Upper lobe of left lung (tissue), 6 donors: ENCODE measurements at regions not wholly inside any gene's neighbourhood (a gene's known extent, or its start where the extent isn't known, plus 50 kb on each side); places are given as distances from the start of the nearest gene placed in this dataset.

Experiments
- ATAC-seq, 2 donors: fragments of 200-7000 bp; cut with Tn5 transposase; one replicate each; pipeline ENCODE4 v1.9.1; 2022; ENCODE audit warnings: mild to moderate bottlenecking in 2 of 2, moderate library complexity in 2 of 2; ENCODE audit not compliant: low FRiP score in 2 of 2
- DNase-seq, 2 donors: peaks; one replicate each; pipeline ENCODE4 v3.0.0-alpha.2; 2019 to 2020
- H3K27ac ChIP-seq, 4 donors: fragments of 200-600 bp; sonication (generic); one replicate each; pipeline ENCODE4 v1.5.1; 2016 to 2019
- H3K27me3 ChIP-seq, 4 donors: fragments of 200-600 bp; sonication (generic); one replicate each; pipeline ENCODE4 v1.5.1; 2017 to 2019
- H3K36me3 ChIP-seq, 4 donors: fragments of 200-600 bp; sonication (generic); one replicate each; pipeline ENCODE4 v1.5.1; 2016 to 2019
- H3K4me1 ChIP-seq, 4 donors: fragments of 200-600 bp; sonication (generic); one replicate each; pipeline ENCODE4 v1.5.1; 2018 to 2019
- H3K4me3 ChIP-seq, 4 donors: fragments of 200-600 bp; sonication (generic); one replicate each; pipeline ENCODE4 v1.5.1; 2017 to 2019; ENCODE audit warnings: mild to moderate bottlenecking in 2 of 4, moderate library complexity in 1 of 4
- H3K9me3 ChIP-seq, 4 donors: fragments of 200-600 bp; sonication (generic); one replicate each; pipeline ENCODE4 v1.5.1; 2018 to 2019
- CTCF ChIP-seq, 6 experiments: fragments of 450-650 bp in 4 of 6; fragments of 200-600 bp in 2 of 6; sonication (generic) in 2 of 6; IDR thresholded peaks; one replicate each; pipeline ENCODE4 v1.5.1; 2016 to 2019; ENCODE audit warnings: antibody characterized with exemption in 6 of 6
- EP300 ChIP-seq, 4 donors: sonication (generic); formaldehyde crosslinking; IDR thresholded peaks; one replicate each; pipeline ENCODE4 v1.5.1; 2017; ENCODE audit warnings: antibody characterized with exemption in 4 of 4, control low read depth in 2 of 4
- POLR2A ChIP-seq, 4 donors: fragments of 450-650 bp; IDR thresholded peaks; one replicate each; pipeline ENCODE4 v1.5.1; 2016 to 2017; ENCODE audit warnings: antibody characterized with exemption in 4 of 4, mild to moderate bottlenecking in 2 of 4
- POLR2AphosphoS5 ChIP-seq, 2 donors: sonication (generic); formaldehyde crosslinking; IDR thresholded peaks; one replicate each; pipeline ENCODE4 v1.5.1; 2017; ENCODE audit warnings: antibody characterized with exemption in 2 of 2
- WGBS, 2 donors: methylation state at CpG; one replicate each; pipeline ENCODE4 v1.1.5; 2017 to 2018; 5-methylcytosine and 5-hydroxymethylcytosine counted together
- donor health status: DM: no; HTN: no; CAD: no; lungs with moderate emphysema.
- donor health status: DM: no; HTN: yes; CAD: no; lungs with severe emphysema.

- no peaks in the 10 kb centered on the region for H3K27me3 ChIP-seq
- TF ChIP-seq POLR2A (IDR thresholded peaks at IDR 0.05) (no peak), EP300 (IDR thresholded peaks at IDR 0.05) (no peak), CTCF (IDR thresholded peaks at IDR 0.05) (no peak), POLR2AphosphoS5 (IDR thresholded peaks at IDR 0.05) (no peak)
- WGBS, 2 donors, result 66 to 69% methylated on average over 1 of the region's 1 CpG
- no peaks in the 10 kb centered on the region for H3K4me1 ChIP-seq
- DNase-seq (no peak), ATAC-seq (no peak)
- no peak overlapping the region for H3K4me3 ChIP-seq
- H3K36me3 ChIP-seq, result no peaks in the 10 kb centered on the region
- no peak overlapping the region for H3K27ac ChIP-seq
- H3K9me3 ChIP-seq, result no peaks in the 10 kb centered on the region
These were observed 330.3 kb upstream of the PITX2 start for GRCh38 chr4:110953191-110953590.

GRCh38 chr4:110953898-110954297 is 331.0 kb upstream of the PITX2 start:
- H3K4me1 ChIP-seq, result no peaks in the 10 kb centered on the region

GRCh38 chr4:110955748-110956147 is 332.9 kb upstream of the PITX2 start:
- no peak for DNase-seq
- Histone ChIP-seq H3K27me3 (no peaks in the 10 kb centered on the region), H3K27ac (no peak overlapping the region), H3K4me3 (no peak overlapping the region), H3K9me3 (no peaks in the 10 kb centered on the region), H3K36me3 (no peaks in the 10 kb centered on the region), H3K4me1 (no peaks in the 10 kb centered on the region)
- TF ChIP-seq EP300 (IDR thresholded peaks at IDR 0.05), result no peak
- TF ChIP-seq CTCF (IDR thresholded peaks at IDR 0.05), result no peak
- TF ChIP-seq POLR2AphosphoS5 (IDR thresholded peaks at IDR 0.05), result no peak
- no peak for TF ChIP-seq POLR2A (IDR thresholded peaks at IDR 0.05)
- WGBS, 2 donors, result 91 to 98% methylated on average over 1 of the region's 1 CpG
- no peak for ATAC-seq

More at GRCh38 chr4:110953898-110954297, 331.0 kb upstream of the PITX2 start:
- H3K4me3 ChIP-seq, result no peak overlapping the region
- H3K9me3 ChIP-seq, result no peaks in the 10 kb centered on the region
- no peak overlapping the region for H3K27ac ChIP-seq
- DNase-seq (no peak), ATAC-seq (no peak)
- H3K27me3 ChIP-seq, result no peaks in the 10 kb centered on the region
- no peaks in the 10 kb centered on the region for H3K36me3 ChIP-seq
- TF ChIP-seq POLR2A (IDR thresholded peaks at IDR 0.05) (no peak), EP300 (IDR thresholded peaks at IDR 0.05) (no peak), CTCF (IDR thresholded peaks at IDR 0.05) (no peak), POLR2AphosphoS5 (IDR thresholded peaks at IDR 0.05) (no peak)
- 49% methylated on average over 4 of the region's 4 CpGs for WGBS, 2 donors

- DNase-seq (no peak), ATAC-seq (no peak)
- Histone ChIP-seq H3K36me3 (no peaks in the 10 kb centered on the region), H3K27ac (no peak overlapping the region), H3K27me3 (no peaks in the 10 kb centered on the region), H3K4me1 (no peaks in the 10 kb centered on the region), H3K9me3 (no peaks in the 10 kb centered on the region), H3K4me3 (no peak overlapping the region)
- TF ChIP-seq CTCF (IDR thresholded peaks at IDR 0.05) (no peak), POLR2A (IDR thresholded peaks at IDR 0.05) (no peak), POLR2AphosphoS5 (IDR thresholded peaks at IDR 0.05) (no peak), EP300 (IDR thresholded peaks at IDR 0.05) (no peak)
These were observed 336.3 kb upstream of the PITX2 start for GRCh38 chr4:110959041-110959643.

GRCh38 chr4:110961066-110961465 is 338.2 kb upstream of the PITX2 start:
- Histone ChIP-seq H3K4me3 (no peak overlapping the region), H3K9me3 (no peaks in the 10 kb centered on the region), H3K36me3 (no peaks in the 10 kb centered on the region), H3K27ac (no peak overlapping the region), H3K27me3 (no peaks in the 10 kb centered on the region), H3K4me1 (no peaks in the 10 kb centered on the region)
- 81 to 83% methylated on average over 3 of the region's 3 CpGs for WGBS, 2 donors
- no peak for DNase-seq
- TF ChIP-seq POLR2A (IDR thresholded peaks at IDR 0.05) (no peak), CTCF (IDR thresholded peaks at IDR 0.05) (no peak), POLR2AphosphoS5 (IDR thresholded peaks at IDR 0.05) (no peak), EP300 (IDR thresholded peaks at IDR 0.05) (no peak)
- ATAC-seq, result no peak
